CD14-positive monocyte (primary cell): ENCODE measurements at regions not wholly inside any gene's neighbourhood (a gene's known extent, or its start where the extent isn't known, plus 50 kb on each side); places are given as distances from the start of the nearest gene placed in this dataset.

Source experiments
- DNase-seq, 3 donors: peaks; one replicate each; pipeline ENCODE4 v3.0.0-alpha.2; 2011 to 2022
- H2AFZ ChIP-seq: 2 replicates; pipeline ENCODE4 v1.6.0; 2012; ENCODE audit warnings: mild to moderate bottlenecking, low read depth, low read length, inconsistent platforms; ENCODE audit not compliant: insufficient read depth, poor library complexity, severe bottlenecking
- H3K27ac ChIP-seq, 2 donors: 1 replicate in 1 of 2; 2 replicates in 1 of 2; pipeline ENCODE4 v1.5.1; 2012 to 2013; ENCODE audit warnings: low read length in 2 of 2, control low read depth in 1 of 2, inconsistent platforms in 1 of 2, low read depth in 1 of 2, mild to moderate bottlenecking in 1 of 2
- H3K27me3 ChIP-seq, 2 donors: one replicate each; pipeline versions ENCODE4 v1.6.0 to v1.6.1; 2011 to 2013; ENCODE audit warnings: low read length in 2 of 2; ENCODE audit not compliant: control insufficient read depth in 2 of 2, insufficient read depth in 2 of 2
- H3K36me3 ChIP-seq, 2 donors: replicated peaks in 1 of 2; 1 replicate in 1 of 2; 2 replicates in 1 of 2; pipeline versions ENCODE4 v1.5.1 to v1.6.1; 2012 to 2013; ENCODE audit warnings: low read length in 2 of 2, control low read depth in 1 of 2, inconsistent platforms in 1 of 2, mild to moderate bottlenecking in 1 of 2; ENCODE audit not compliant: insufficient read depth in 2 of 2, control insufficient read depth in 1 of 2
- H3K4me1 ChIP-seq, 2 donors: 1 replicate in 1 of 2; 2 replicates in 1 of 2; pipeline versions ENCODE4 v1.5.1 to v1.6.1; 2012 to 2013; ENCODE audit warnings: low read length in 2 of 2, control low read depth in 1 of 2, inconsistent platforms in 1 of 2, mild to moderate bottlenecking in 1 of 2, moderate library complexity in 1 of 2; ENCODE audit not compliant: insufficient read depth in 2 of 2, control insufficient read depth in 1 of 2
- H3K4me2 ChIP-seq: replicated peaks from 2 replicates; pipeline ENCODE3; 2012; ENCODE audit warnings: low read length, moderate library complexity, mild to moderate bottlenecking; ENCODE audit not compliant: poor library complexity, severe bottlenecking; ENCODE audit errors: extremely low read depth
- H3K4me3 ChIP-seq, 3 experiments: fragments of 200-600 bp in 1 of 3; sonication (generic) in 1 of 3; replicated peaks in 1 of 3; 1 replicate in 2 of 3; 2 replicates in 1 of 3; pipeline ENCODE4 v1.5.1; 2011 to 2013; ENCODE audit warnings: low read length in 3 of 3, mild to moderate bottlenecking in 3 of 3, control low read depth in 2 of 3, low read depth in 2 of 3, inconsistent platforms in 1 of 3, moderate library complexity in 1 of 3
- H3K79me2 ChIP-seq: 2 replicates; pipeline ENCODE4 v1.6.0; 2012; ENCODE audit warnings: mild to moderate bottlenecking, control low read depth, inconsistent platforms, low read length, moderate library complexity; ENCODE audit not compliant: insufficient read depth
- H3K9ac ChIP-seq: 2 replicates; pipeline ENCODE4 v1.6.0; 2017; ENCODE audit warnings: low read length, mild to moderate bottlenecking; ENCODE audit not compliant: insufficient read depth, poor library complexity, severe bottlenecking
- H3K9me3 ChIP-seq, 2 donors: replicated peaks in 1 of 2; 1 replicate in 1 of 2; 2 replicates in 1 of 2; pipeline versions ENCODE4 v1.5.1 to v1.6.1; 2012 to 2013; ENCODE audit warnings: low read length in 2 of 2, control low read depth in 1 of 2; ENCODE audit not compliant: control insufficient read depth in 1 of 2, insufficient read depth in 1 of 2
- H4K20me1 ChIP-seq: 2 replicates; pipeline ENCODE4 v1.6.0; 2012; ENCODE audit warnings: mild to moderate bottlenecking, low read length, control low read depth, moderate library complexity; ENCODE audit not compliant: insufficient read depth
- H3K27ac Mint-ChIP-seq, 7 donors: one replicate each; pipeline ENCODE4 v1.8.0; 2020; ENCODE audit warnings: mild to moderate bottlenecking in 7 of 7, mixed read lengths in 7 of 7, moderate library complexity in 6 of 7, inconsistent platforms in 2 of 7
- H3K27me3 Mint-ChIP-seq, 3 donors: one replicate each; pipeline ENCODE4 v1.8.0; 2021 to 2022; ENCODE audit warnings: low read depth in 3 of 3, mild to moderate bottlenecking in 3 of 3, mixed read lengths in 3 of 3, moderate library complexity in 3 of 3, inconsistent platforms in 1 of 3
- H3K36me3 Mint-ChIP-seq, 2 donors: one replicate each; pipeline ENCODE4 v1.8.0; 2020; ENCODE audit warnings: mixed read lengths in 2 of 2, inconsistent platforms in 1 of 2, mild to moderate bottlenecking in 1 of 2
- H3K4me1 Mint-ChIP-seq: one replicate; pipeline ENCODE4 v1.8.0; 2020; ENCODE audit warnings: mild to moderate bottlenecking, mixed read lengths
- H3K4me3 Mint-ChIP-seq, 2 donors: one replicate each; pipeline ENCODE4 v1.8.0; 2020; ENCODE audit warnings: mild to moderate bottlenecking in 2 of 2, mixed read lengths in 2 of 2, moderate library complexity in 1 of 2
- H3K9me3 Mint-ChIP-seq, 7 donors: one replicate each; pipeline ENCODE4 v1.8.0; 2020 to 2022; ENCODE audit warnings: mixed read lengths in 7 of 7, mild to moderate bottlenecking in 6 of 7, moderate library complexity in 6 of 7, inconsistent platforms in 2 of 7
- WGBS: methylation state at CpG from one replicate; pipeline ENCODE4 v1.1.5; 2013; ENCODE audit warnings: missing lambda C conversion rate; ENCODE audit not compliant: insufficient coverage; 5-methylcytosine and 5-hydroxymethylcytosine counted together
- intact Hi-C, 2 donors: fragments of 100-400 bp; cut with micrococcal nuclease; formaldehyde crosslinking; loops; one replicate each; pipeline versions ENCODE4 v1.15.0 to v1.15.1; 2023
- TF ChIP-seq, protein P1 (sequence below): fragments of 200-600 bp; IDR thresholded peaks from one replicate; pipeline ENCODE4 v1.8.0; 2022; ENCODE audit warnings: antibody characterized with exemption, mild to moderate bottlenecking

DNA sequence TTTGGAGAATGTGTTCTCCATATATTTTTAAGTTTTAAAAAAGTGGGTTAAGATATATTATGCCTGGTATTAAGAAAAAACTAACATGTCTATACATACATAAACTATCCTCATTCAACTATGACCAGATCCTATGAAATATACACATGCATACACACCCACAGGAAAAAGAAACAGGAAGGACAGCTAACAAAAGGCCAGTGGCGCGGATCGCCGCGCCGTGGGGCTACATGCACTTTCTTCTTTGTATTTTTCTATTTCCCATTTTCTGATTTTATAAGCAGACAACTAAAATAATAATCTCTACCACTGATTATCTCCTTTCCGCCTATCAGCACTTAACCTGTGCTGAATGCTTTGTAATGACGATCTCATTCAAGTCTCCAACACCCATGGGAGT lies 160.1 kb downstream of the OR4M2 start:
- Histone ChIP-seq H2AFZ (peak overlapping the region; percentile 62), H3K27ac (no peak overlapping the region), H3K27me3 (no peaks in the 10 kb centered on the region), H3K79me2 (no peaks in the 10 kb centered on the region), H3K9ac (no peak overlapping the region), H3K4me1 (peaks cover 6 to 13% of the 10 kb centered on the region in 2 donors), H4K20me1 (no peaks in the 10 kb centered on the region), H3K4me2 (no peak overlapping the region), H3K9me3 (no peaks in the 10 kb centered on the region), H3K36me3 (no peaks in the 10 kb centered on the region), H3K4me3 (peak overlapping the region in 1 of 3 experiments; percentile 12)
- WGBS: 55% methylated on average over 5 of the region's 8 CpGs
- DNase-seq: peak in 2 of 3 donors; percentile 5 to 35
- Mint-ChIP-seq H3K4me1 (peaks cover 7% of the 10 kb centered on the region), H3K4me3 (peak overlapping the region in 1 of 2 donors; percentile 61), H3K27ac (no peak overlapping the region), H3K9me3 (peaks cover 0 to 3% (median 0%) of the 10 kb centered on the region in 7 donors), H3K36me3 (no peaks in the 10 kb centered on the region), H3K27me3 (peaks cover 3 to 5% (median 4%) of the 10 kb centered on the region in 3 donors)
- TF ChIP-seq, protein P1, sequence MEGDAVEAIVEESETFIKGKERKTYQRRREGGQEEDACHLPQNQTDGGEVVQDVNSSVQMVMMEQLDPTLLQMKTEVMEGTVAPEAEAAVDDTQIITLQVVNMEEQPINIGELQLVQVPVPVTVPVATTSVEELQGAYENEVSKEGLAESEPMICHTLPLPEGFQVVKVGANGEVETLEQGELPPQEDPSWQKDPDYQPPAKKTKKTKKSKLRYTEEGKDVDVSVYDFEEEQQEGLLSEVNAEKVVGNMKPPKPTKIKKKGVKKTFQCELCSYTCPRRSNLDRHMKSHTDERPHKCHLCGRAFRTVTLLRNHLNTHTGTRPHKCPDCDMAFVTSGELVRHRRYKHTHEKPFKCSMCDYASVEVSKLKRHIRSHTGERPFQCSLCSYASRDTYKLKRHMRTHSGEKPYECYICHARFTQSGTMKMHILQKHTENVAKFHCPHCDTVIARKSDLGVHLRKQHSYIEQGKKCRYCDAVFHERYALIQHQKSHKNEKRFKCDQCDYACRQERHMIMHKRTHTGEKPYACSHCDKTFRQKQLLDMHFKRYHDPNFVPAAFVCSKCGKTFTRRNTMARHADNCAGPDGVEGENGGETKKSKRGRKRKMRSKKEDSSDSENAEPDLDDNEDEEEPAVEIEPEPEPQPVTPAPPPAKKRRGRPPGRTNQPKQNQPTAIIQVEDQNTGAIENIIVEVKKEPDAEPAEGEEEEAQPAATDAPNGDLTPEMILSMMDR: no peak
- intact Hi-C loops: loop anchor here in 1 of 2 donors (10.0 kb wide), 1 partner anchor 1876 kb away; no protein-coding TSS in a partner anchor

DNA sequence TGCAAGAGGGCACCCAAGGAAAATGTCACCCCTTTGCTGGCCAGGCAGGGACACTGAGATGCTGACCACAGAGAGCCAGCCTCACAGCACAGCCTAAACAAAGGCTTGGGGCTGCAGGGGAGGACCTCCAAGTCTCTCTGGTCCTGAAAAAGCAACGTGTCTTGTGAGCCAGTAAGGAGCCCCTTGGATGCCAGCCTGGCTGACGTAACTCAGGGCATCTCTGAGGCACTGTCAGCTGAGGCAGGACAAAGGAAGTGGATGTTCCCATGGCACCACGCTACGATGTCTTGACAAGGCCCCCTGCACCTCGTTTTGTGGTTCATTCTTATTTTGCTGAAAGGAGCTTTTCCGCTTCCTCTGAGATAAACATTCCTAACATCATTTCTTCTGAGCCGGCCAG lies 160.7 kb downstream of the OR4M2 start:
- peak in 1 of 3 donors; percentile 30 for DNase-seq
- Mint-ChIP-seq H3K27ac (no peak overlapping the region), H3K36me3 (no peaks in the 10 kb centered on the region)

More for the DNA sequence above, 160.7 kb downstream of the OR4M2 start:
- no peaks in the 10 kb centered on the region for H3K79me2 ChIP-seq
- peaks cover 0 to 6% (median 0%) of the 10 kb centered on the region in 7 donors for H3K9me3 Mint-ChIP-seq
- no peak overlapping the region for H3K9ac ChIP-seq
- H2AFZ ChIP-seq: no peak overlapping the region
- H3K27me3 ChIP-seq: no peaks in the 10 kb centered on the region
- peaks cover 6 to 13% of the 10 kb centered on the region in 2 donors for H3K4me1 ChIP-seq
- no peaks in the 10 kb centered on the region for H4K20me1 ChIP-seq
- H3K36me3 ChIP-seq: no peaks in the 10 kb centered on the region
- H3K9me3 ChIP-seq: no peaks in the 10 kb centered on the region
- H3K4me3 Mint-ChIP-seq: no peak overlapping the region
- intact Hi-C loops: loop anchor here in 1 of 2 donors (10.0 kb wide), 1 partner anchor 1876 kb away; no protein-coding TSS in a partner anchor
- TF ChIP-seq, protein P1: peak; percentile 8
- H3K4me1 Mint-ChIP-seq: peaks cover 7% of the 10 kb centered on the region
- H3K4me3 ChIP-seq: peak overlapping the region in 1 of 3 experiments; percentile 12
- H3K27ac ChIP-seq: no peak overlapping the region
- H3K27me3 Mint-ChIP-seq: peaks cover 3 to 5% (median 4%) of the 10 kb centered on the region in 3 donors
- no peak overlapping the region for H3K4me2 ChIP-seq
- 69% methylated on average over 6 of the region's 7 CpGs for WGBS
